GM10266 (cell line): ENCODE measurements at regions not wholly inside any gene's neighbourhood (a gene's known extent, or its start where the extent isn't known, plus 50 kb on each side); places are given as distances from the start of the nearest gene placed in this dataset.
"Not testable (repeated sequence)": the region's sequence is repeated elsewhere in the genome, so short reads cannot be mapped to it uniquely, and the experiment has no call there.

Experiments
- DNase-seq: peaks from one replicate; pipeline ENCODE4 v3.0.0; 2012; ENCODE audit errors: extremely low spot score
- CTCF ChIP-seq: IDR thresholded peaks from 2 replicates; pipeline ENCODE4 v1.5.1; 2012; ENCODE audit warnings: mild to moderate bottlenecking, low read depth; ENCODE audit not compliant: control insufficient read depth, insufficient read depth; ENCODE audit errors: missing control alignments

- DNase-seq = no peak
- no peak for TF ChIP-seq CTCF
Measured at GRCh38 chr11:38598418-38598817, 2000.4 kb upstream of the RAG2 start.

GRCh38 chr11:38595359-38596016 is 1997.5 kb upstream of the RAG2 start:
- not testable (repeated sequence) for DNase-seq

- no peak for DNase-seq
- TF ChIP-seq CTCF = no peak
Measured at GRCh38 chr11:38594895-38595294, 1996.9 kb upstream of the RAG2 start.

GRCh38 chr11:38593649-38594048 is 1995.6 kb upstream of the RAG2 start:
- no peak for TF ChIP-seq CTCF

GRCh38 chr11:38582756-38583155 is 1984.7 kb upstream of the RAG2 start:
- no peak for DNase-seq
- no peak for TF ChIP-seq CTCF

More at GRCh38 chr11:38593649-38594048, 1995.6 kb upstream of the RAG2 start:
- DNase-seq = no peak

GRCh38 chr11:38582151-38582550 is 1984.1 kb upstream of the RAG2 start:
- no peak for DNase-seq
- TF ChIP-seq CTCF = no peak

GRCh38 chr11:38577769-38578168 is 1979.7 kb upstream of the RAG2 start:
- no peak for DNase-seq
- TF ChIP-seq CTCF = no peak

GRCh38 chr11:38562562-38562961 is 1964.5 kb upstream of the RAG2 start:
- no peak for TF ChIP-seq CTCF
- DNase-seq = no peak
